Thymus (tissue), 11 donors: ENCODE measurements at regions not wholly inside any gene's neighbourhood (a gene's known extent, or its start where the extent isn't known, plus 50 kb on each side); places are given as distances from the start of the nearest gene placed in this dataset.

Experiments used
- DNase-seq, 9 donors: peaks; one replicate each; pipeline ENCODE4 v3.0.0-alpha.2; 2013; ENCODE audit warnings: low spot score in 9 of 9, low read depth in 6 of 9, missing footprints in 1 of 9
- H3K27ac ChIP-seq, 2 donors: one replicate each; pipeline ENCODE4 v1.5.1; 2013; ENCODE audit warnings: control low read depth in 1 of 2, low read depth in 1 of 2, low read length in 1 of 2, mild to moderate bottlenecking in 1 of 2, moderate library complexity in 1 of 2
- H3K27me3 ChIP-seq, 2 donors: one replicate each; pipeline ENCODE4 v1.5.1; 2013; ENCODE audit warnings: low read length in 1 of 2; ENCODE audit not compliant: control insufficient read depth in 2 of 2, insufficient read depth in 1 of 2
- H3K36me3 ChIP-seq, 2 donors: one replicate each; pipeline ENCODE4 v1.5.1; 2013; ENCODE audit warnings: low read length in 1 of 2, mild to moderate bottlenecking in 1 of 2, moderate library complexity in 1 of 2; ENCODE audit not compliant: control insufficient read depth in 2 of 2, insufficient read depth in 2 of 2
- H3K4me1 ChIP-seq, 2 donors: one replicate each; pipeline ENCODE4 v1.5.1; 2013; ENCODE audit warnings: low read length in 2 of 2; ENCODE audit not compliant: control insufficient read depth in 2 of 2, insufficient read depth in 2 of 2
- H3K4me3 ChIP-seq, 2 donors: one replicate each; pipeline ENCODE4 v1.5.1; 2013; ENCODE audit warnings: low read length in 2 of 2, control low read depth in 1 of 2, mild to moderate bottlenecking in 1 of 2
- H3K9me3 ChIP-seq, 2 donors: one replicate each; pipeline ENCODE4 v1.5.1; 2013; ENCODE audit warnings: low read length in 1 of 2, mild to moderate bottlenecking in 1 of 2; ENCODE audit not compliant: control insufficient read depth in 2 of 2, insufficient read depth in 1 of 2
- WGBS: extraction: QIAGEN DNeasy Blood & Tissue Kit; methylation state at CpG from one replicate; pipeline ENCODE4 v1.1.7; 2013; 5-methylcytosine and 5-hydroxymethylcytosine counted together
- donor health status: healthy.

DNA sequence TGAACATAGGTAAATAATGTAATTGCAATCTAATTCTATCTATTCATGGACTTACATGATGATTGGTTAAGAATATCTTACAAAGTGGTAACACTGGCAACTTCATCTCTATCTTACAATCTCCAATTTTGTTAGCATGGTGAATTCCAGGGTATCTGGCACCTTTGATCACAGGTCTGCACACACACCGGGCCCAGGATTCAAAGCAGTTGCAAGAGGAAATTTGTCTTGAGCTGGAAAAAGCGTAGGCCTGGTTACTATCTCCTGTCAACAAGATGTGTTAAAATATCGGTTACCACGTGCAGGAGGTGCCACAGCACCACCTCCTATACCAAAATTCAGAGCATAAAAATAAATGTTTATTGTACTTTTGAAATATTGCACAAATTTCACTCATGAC, 2428.4 kb downstream of the PCDH9 start:
- Histone ChIP-seq H3K36me3 (no peaks in the 10 kb centered on the region), H3K27ac (no peak overlapping the region), H3K9me3 (no peaks in the 10 kb centered on the region), H3K27me3 (no peaks in the 10 kb centered on the region), H3K4me3 (no peak overlapping the region), H3K4me1 (no peaks in the 10 kb centered on the region)
- no peak for DNase-seq
- WGBS, result 89% methylated on average over 4 of the region's 4 CpGs

DNA sequence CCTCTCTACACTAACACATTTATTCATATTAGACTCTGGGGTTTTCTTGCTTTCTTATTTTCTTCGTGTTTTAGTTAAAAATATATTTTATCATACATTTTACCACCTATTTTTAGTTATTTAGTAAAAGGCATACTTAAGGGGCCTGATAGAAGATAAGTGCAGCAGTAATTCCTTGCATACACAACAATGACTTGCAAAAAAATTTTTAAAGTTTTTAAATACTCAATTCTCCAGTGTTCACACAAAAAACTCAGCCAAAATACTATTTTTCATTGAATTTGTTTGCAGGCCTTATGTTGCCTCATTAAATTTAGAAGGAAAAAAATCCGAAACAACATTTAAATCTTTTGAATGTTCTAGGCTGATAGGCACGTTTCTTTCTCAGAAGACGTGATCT, 2431.7 kb downstream of the PCDH9 start:
- DNase-seq, result no peak
- no peak overlapping the region for H3K4me3 ChIP-seq
- 80% methylated on average over 4 of the region's 4 CpGs for WGBS

DNA sequence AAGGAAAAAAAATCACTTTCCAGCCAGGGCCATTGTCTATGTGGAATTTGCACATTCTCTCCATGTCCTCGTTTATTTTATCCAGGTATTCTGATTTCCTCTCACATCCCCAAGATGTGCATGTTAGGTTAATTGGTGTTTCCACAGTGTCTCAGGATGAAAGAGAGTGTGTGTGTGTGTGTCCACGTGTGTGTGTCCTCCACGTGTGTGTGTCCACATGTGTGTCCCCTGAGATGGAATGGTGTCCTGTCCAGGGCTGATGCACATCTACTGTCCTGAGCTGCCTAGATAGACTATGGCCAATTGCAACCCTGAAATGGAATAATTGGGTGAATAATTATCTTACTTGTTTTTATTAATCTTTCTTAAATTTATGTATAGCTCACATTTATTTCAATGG, 2436.5 kb downstream of the PCDH9 start:
- no peak for DNase-seq
- Histone ChIP-seq H3K4me3 (no peak overlapping the region), H3K4me1 (no peaks in the 10 kb centered on the region), H3K9me3 (no peaks in the 10 kb centered on the region), H3K36me3 (no peaks in the 10 kb centered on the region), H3K27me3 (no peaks in the 10 kb centered on the region), H3K27ac (no peak overlapping the region)
- 91% methylated on average over 3 of the region's 3 CpGs for WGBS

More for the DNA sequence above, 2431.7 kb downstream of the PCDH9 start:
- Histone ChIP-seq H3K27ac (no peak overlapping the region), H3K27me3 (no peaks in the 10 kb centered on the region), H3K4me1 (no peaks in the 10 kb centered on the region), H3K36me3 (no peaks in the 10 kb centered on the region), H3K9me3 (no peaks in the 10 kb centered on the region)

DNA sequence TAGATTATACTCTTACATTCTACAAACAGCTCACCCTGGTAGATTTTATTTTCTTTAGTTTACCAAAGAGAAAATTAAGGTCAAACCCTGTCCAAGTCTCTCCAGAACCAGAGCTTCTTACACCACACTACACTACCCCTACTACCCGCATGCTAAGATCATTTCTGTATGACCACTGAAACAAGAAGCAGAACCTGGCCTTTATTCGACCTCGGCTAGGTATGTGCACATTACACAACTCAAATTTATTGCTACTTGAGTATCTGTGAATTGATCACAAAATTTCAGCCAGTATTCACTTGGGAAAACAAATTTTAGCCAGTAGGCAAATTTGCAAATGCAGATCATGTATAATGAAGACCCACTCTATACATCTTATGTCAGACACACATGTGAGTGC, 2437.0 kb downstream of the PCDH9 start:
- no peak overlapping the region for H3K27ac ChIP-seq
- no peaks in the 10 kb centered on the region for H3K27me3 ChIP-seq
- no peaks in the 10 kb centered on the region for H3K36me3 ChIP-seq
- H3K4me1 ChIP-seq, result no peaks in the 10 kb centered on the region
- DNase-seq, result no peak
- H3K9me3 ChIP-seq, result no peaks in the 10 kb centered on the region
- WGBS, result 95% methylated on average over 3 of the region's 3 CpGs
- no peak overlapping the region for H3K4me3 ChIP-seq

GRCh38 chr13:64791373-64791772, 2438.8 kb downstream of the PCDH9 start:
- Histone ChIP-seq H3K4me1 (no peaks in the 10 kb centered on the region), H3K27me3 (no peaks in the 10 kb centered on the region), H3K9me3 (no peaks in the 10 kb centered on the region), H3K4me3 (no peak overlapping the region), H3K27ac (no peak overlapping the region), H3K36me3 (no peaks in the 10 kb centered on the region)
- WGBS, result 98% methylated on average over 4 of the region's 4 CpGs
- no peak for DNase-seq

GRCh38 chr13:64782466-64782865, 2447.7 kb downstream of the PCDH9 start:
- H3K36me3 ChIP-seq, result no peaks in the 10 kb centered on the region

DNA sequence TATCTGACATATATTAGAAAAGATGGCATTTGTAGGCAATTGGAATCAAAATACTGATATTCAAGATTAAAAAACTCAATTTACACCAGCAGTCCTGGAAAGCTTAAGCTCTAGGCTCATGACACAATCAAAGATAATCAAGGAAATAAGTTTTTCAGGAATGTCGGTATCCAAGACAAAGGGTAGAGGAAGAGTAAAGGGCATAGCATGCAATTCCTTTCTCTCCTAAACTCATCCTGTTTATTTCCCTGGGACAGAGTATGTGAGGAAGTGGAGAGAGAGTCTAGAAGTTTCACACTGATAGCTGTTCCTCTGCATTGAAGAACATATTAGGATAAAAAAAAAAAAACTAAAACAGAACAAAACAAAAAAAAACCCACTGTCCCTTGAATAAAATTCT, 2452.1 kb downstream of the PCDH9 start:
- Histone ChIP-seq H3K4me1 (no peaks in the 10 kb centered on the region), H3K9me3 (no peaks in the 10 kb centered on the region), H3K27me3 (no peaks in the 10 kb centered on the region), H3K4me3 (no peak overlapping the region), H3K36me3 (no peaks in the 10 kb centered on the region), H3K27ac (no peak overlapping the region)
- DNase-seq, result no peak
- 86% methylated on average over 1 of the region's 1 CpG for WGBS

More at GRCh38 chr13:64782466-64782865, 2447.7 kb downstream of the PCDH9 start:
- no peak overlapping the region for H3K27ac ChIP-seq
- 66% methylated on average over 4 of the region's 4 CpGs for WGBS
- H3K4me1 ChIP-seq, result no peaks in the 10 kb centered on the region
- H3K9me3 ChIP-seq, result no peaks in the 10 kb centered on the region
- no peak overlapping the region for H3K4me3 ChIP-seq
- DNase-seq, result no peak
- H3K27me3 ChIP-seq, result no peaks in the 10 kb centered on the region

- Histone ChIP-seq H3K9me3 (no peaks in the 10 kb centered on the region), H3K27ac (no peak overlapping the region), H3K36me3 (no peaks in the 10 kb centered on the region), H3K4me3 (no peak overlapping the region), H3K27me3 (no peaks in the 10 kb centered on the region), H3K4me1 (no peaks in the 10 kb centered on the region)
- WGBS, result 86% methylated on average over 1 of the region's 1 CpG
- DNase-seq, result no peak
Measured at GRCh38 chr13:64774915-64775314, 2455.2 kb downstream of the PCDH9 start.

DNA sequence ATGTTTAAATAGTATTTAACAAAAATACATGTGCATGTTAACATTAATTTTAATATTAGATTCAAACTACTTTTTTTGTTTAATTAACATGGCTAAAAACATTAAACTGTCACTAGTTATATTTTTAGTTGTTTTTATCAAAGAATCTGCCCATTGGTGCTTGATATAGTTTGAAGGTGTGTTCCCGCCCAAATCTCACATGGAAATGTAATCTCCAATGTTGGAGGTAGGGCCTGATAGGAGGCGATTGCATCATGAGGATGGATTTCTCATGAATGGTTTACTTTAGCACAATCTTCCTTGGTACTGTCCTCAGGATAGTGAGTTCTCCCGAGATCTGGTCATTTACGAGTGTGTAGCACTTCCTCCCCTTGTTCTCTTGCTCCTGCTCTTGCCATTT, 2459.4 kb downstream of the PCDH9 start:
- Histone ChIP-seq H3K27ac (no peak overlapping the region), H3K36me3 (no peaks in the 10 kb centered on the region), H3K4me1 (no peaks in the 10 kb centered on the region), H3K9me3 (no peaks in the 10 kb centered on the region), H3K27me3 (no peaks in the 10 kb centered on the region), H3K4me3 (no peak overlapping the region)
- WGBS, result 95% methylated on average over 4 of the region's 4 CpGs
- DNase-seq, result no peak

- WGBS, result 89% methylated on average over 2 of the region's 2 CpGs
- H3K27me3 ChIP-seq, result no peaks in the 10 kb centered on the region
Measured at GRCh38 chr13:64767054-64767453, 2463.1 kb downstream of the PCDH9 start.

More at GRCh38 chr13:64767054-64767453, 2463.1 kb downstream of the PCDH9 start:
- no peak overlapping the region for H3K4me3 ChIP-seq
- no peaks in the 10 kb centered on the region for H3K36me3 ChIP-seq
- H3K4me1 ChIP-seq, result no peaks in the 10 kb centered on the region
- H3K9me3 ChIP-seq, result no peaks in the 10 kb centered on the region
- H3K27ac ChIP-seq, result no peak overlapping the region
- no peak for DNase-seq
